K562 (cell line): ENCODE measurements at regions not wholly inside any gene's neighbourhood (a gene's known extent, or its start where the extent isn't known, plus 50 kb on each side); places are given as distances from the start of the nearest gene placed in this dataset.

Experiments used
- ATAC-seq: fragments of 200-7000 bp; cut with Tn5 transposase; 3 replicates; pipeline ENCODE4 v1.9.1; 2020; ENCODE audit warnings: moderate library complexity
- BruUV-seq: library from RNA; stranded (reverse); fragments of 400-500 nt; replicated peaks from 2 replicates; lab custom pipeline; 2021; lab: Mats Ljungman, UMichigan
- CTCF ChIA-PET: fragments of 300-600 bp; formaldehyde crosslinking; extraction: SDS; loops from one replicate; lab custom pipeline; 2021; ENCODE audit warnings: low intra/inter-chr PET ratio; lab: Yijun Ruan, JAX
- POLR2A ChIA-PET: fragments of 300-600, 350-650 bp; sonication (Branson Sonifier 250); formaldehyde crosslinking; extraction: SDS; loops from one replicate; lab custom pipeline; 2021; ENCODE audit warnings: antibody characterized with exemption, inconsistent platforms; lab: Yijun Ruan, JAX
- DNase-seq, 4 experiments: peaks; one replicate each; pipeline versions ENCODE4 v3.0.0 to v3.0.0-alpha.2; 2011 to 2018; ENCODE audit warnings: low spot score in 3 of 4, mixed read lengths in 3 of 4; ENCODE audit errors: extremely low read depth in 1 of 4
- FAIRE-seq: peaks from 2 replicates; lab custom pipeline; 2011; peaks lifted over from hg19 to GRCh38; lab: Jason Lieb, UNC
- H2AFZ ChIP-seq: 2 replicates; pipeline ENCODE4 v1.6.0; 2011; ENCODE audit warnings: low read depth, low read length, control low read depth, inconsistent platforms
- H3K27ac ChIP-seq: fragments of 200-600 bp; 3 replicates; pipeline ENCODE4 v1.8.0; 2011; ENCODE audit warnings: low read depth, mild to moderate bottlenecking, control low read depth, inconsistent platforms, low read length, moderate library complexity, mixed read lengths; ENCODE audit errors: extremely low read depth
- H3K27me3 ChIP-seq, 2 experiments: fragments of 300-600 bp in 1 of 2; 2 replicates in 1 of 2; 3 replicates in 1 of 2; pipeline versions ENCODE4 v1.6.0 to v1.8.0; 2011; ENCODE audit warnings: inconsistent platforms in 2 of 2, low read length in 2 of 2, mild to moderate bottlenecking in 1 of 2, mixed read lengths in 1 of 2, moderate library complexity in 1 of 2; ENCODE audit not compliant: control insufficient read depth in 2 of 2, insufficient read depth in 2 of 2
- H3K36me3 ChIP-seq: fragments of 300-600 bp; 3 replicates; pipeline ENCODE4 v1.8.0; 2011; ENCODE audit warnings: mild to moderate bottlenecking, low read length, inconsistent platforms; ENCODE audit not compliant: control insufficient read depth, insufficient read depth
- H3K4me1 ChIP-seq, 2 experiments: fragments of 200-600 bp in 1 of 2; replicated peaks in 1 of 2; 2 replicates in 1 of 2; 3 replicates in 1 of 2; pipeline versions ENCODE4 v1.5.1 to v1.8.0; 2011; ENCODE audit warnings: inconsistent platforms in 2 of 2, low read length in 2 of 2, mild to moderate bottlenecking in 1 of 2, mixed read lengths in 1 of 2, moderate library complexity in 1 of 2; ENCODE audit not compliant: control insufficient read depth in 2 of 2, insufficient read depth in 2 of 2
- H3K4me2 ChIP-seq: 2 replicates; pipeline ENCODE4 v1.6.1; 2011; ENCODE audit warnings: low read length, control low read depth, inconsistent platforms, mixed read lengths; ENCODE audit not compliant: insufficient read depth
- H3K4me3 ChIP-seq: fragments of 200-600 bp; sonication (generic), shearing (Covaris generic); 2 replicates; pipeline ENCODE4 v1.5.1; 2016; ENCODE audit warnings: control low read depth, inconsistent platforms
- H3K79me2 ChIP-seq: fragments of 200-600 bp; 3 replicates; pipeline ENCODE4 v1.8.0; 2011; ENCODE audit warnings: low read length, inconsistent platforms; ENCODE audit not compliant: control insufficient read depth, insufficient read depth
- H3K9ac ChIP-seq, 2 experiments: 2 replicates each; pipeline versions ENCODE4 v1.6.0 to v1.6.1; 2011; ENCODE audit warnings: low read depth in 2 of 2, low read length in 2 of 2, control low read depth in 1 of 2, inconsistent platforms in 1 of 2, mild to moderate bottlenecking in 1 of 2, mixed read lengths in 1 of 2; ENCODE audit not compliant: insufficient read depth in 1 of 2
- H3K9me1 ChIP-seq: one replicate; pipeline ENCODE4 v1.6.0; 2011; ENCODE audit warnings: inconsistent platforms, mild to moderate bottlenecking, low read length, moderate library complexity; ENCODE audit not compliant: control insufficient read depth, insufficient read depth
- H3K9me3 ChIP-seq: replicated peaks from 2 replicates; pipeline ENCODE4 v1.5.1; 2011; ENCODE audit warnings: low read depth, low read length, inconsistent platforms; ENCODE audit not compliant: control insufficient read depth, insufficient read depth
- H4K20me1 ChIP-seq: replicated peaks from 2 replicates; pipeline ENCODE4 v1.6.1; 2011; ENCODE audit warnings: low read length, inconsistent platforms, mixed read lengths; ENCODE audit not compliant: control insufficient read depth, insufficient read depth
- CBX8 ChIP-seq: fragments of 200-600 bp; sonication (generic); IDR thresholded peaks from 2 replicates; pipeline ENCODE4 v1.6.1; 2012; ENCODE audit warnings: borderline replicate concordance, mixed run types, low read depth, mild to moderate bottlenecking, moderate library complexity, mixed read lengths, low read length, control low read depth, inconsistent platforms; ENCODE audit not compliant: poor library complexity, severe bottlenecking; ENCODE audit errors: extremely low read depth
- CUX1 ChIP-seq: fragments of 200-800 bp; sonication (Bioruptor generic); IDR thresholded peaks from 2 replicates; pipeline ENCODE4 v1.6.1; 2016; ENCODE audit warnings: missing genetic modification characterization, missing compliant biosample characterization
- GATAD2B ChIP-seq: fragments of 450-650 bp; IDR thresholded peaks from 2 replicates; pipeline ENCODE4 v1.6.1; 2017; ENCODE audit warnings: mild to moderate bottlenecking, borderline replicate concordance
- KLF10 ChIP-seq: fragments of 250-450 bp; sonication (Bioruptor Pico); IDR thresholded peaks from 2 replicates; pipeline ENCODE4 v1.6.1; 2021; ENCODE audit warnings: matching md5 sums
- KLF6 ChIP-seq: fragments of 250-450 bp; sonication (Bioruptor Pico); IDR thresholded peaks from 2 replicates; pipeline ENCODE4 v1.4.0; 2020; ENCODE audit warnings: mild to moderate bottlenecking, moderate library complexity, borderline replicate concordance
- MEIS2 ChIP-seq: fragments of 450-650 bp; IDR thresholded peaks from 2 replicates; pipeline ENCODE4 v1.6.1; 2014; ENCODE audit warnings: mild to moderate bottlenecking; ENCODE audit not compliant: partially characterized antibody
- SP2 ChIP-seq: IDR thresholded peaks from 2 replicates; pipeline ENCODE4 v1.6.1; 2011; ENCODE audit warnings: mild to moderate bottlenecking, low read depth, low read length, moderate library complexity; ENCODE audit not compliant: poor library complexity, severe bottlenecking; ENCODE audit errors: extremely low read depth
- TCF7L2 ChIP-seq: fragments of 150-350 bp; IDR thresholded peaks from 2 replicates; pipeline ENCODE4 v1.6.1; 2016; ENCODE audit warnings: low read depth, mild to moderate bottlenecking, low read length, moderate library complexity
- THRAP3 ChIP-seq: fragments of 450-650 bp; IDR thresholded peaks from 2 replicates; pipeline ENCODE4 v1.6.1; 2016; ENCODE audit warnings: mild to moderate bottlenecking, inconsistent platforms, borderline replicate concordance
- XRCC4 ChIP-seq: IDR thresholded peaks from one replicate; pipeline ENCODE4 v1.6.1; 2011; ENCODE audit not compliant: insufficient read depth, insufficient read length; ENCODE audit errors: extremely low read depth
- XRCC5 ChIP-seq: fragments of 200-400 bp; formaldehyde crosslinking; IDR thresholded peaks from 2 replicates; pipeline ENCODE4 v1.6.1; 2017; ENCODE audit warnings: low read depth, mild to moderate bottlenecking, low read length
- ZKSCAN3 ChIP-seq: fragments of 250-450 bp; sonication (Bioruptor Pico); IDR thresholded peaks from 2 replicates; pipeline ENCODE4 v1.4.0; 2020
- ZNF431 ChIP-seq: sonication (generic); formaldehyde crosslinking; IDR thresholded peaks from 2 replicates; pipeline ENCODE4 v1.8.0; 2022; ENCODE audit warnings: mild to moderate bottlenecking, missing genetic modification reagents
- WGBS: fragments of 100-300 bp; shearing (Covaris generic); methylation state at CpG from one replicate; pipeline ENCODE4 v1.1.6; 2016; ENCODE audit warnings: low coverage, mixed read lengths; ENCODE audit not compliant: insufficient coverage; ENCODE audit errors: missing lambda C conversion rate; 5-methylcytosine and 5-hydroxymethylcytosine counted together
- in situ Hi-C: fragments of 300-500 bp; cut with MboI; formaldehyde crosslinking; loops from 4 replicates; pipeline ENCODE4 v1.15.0; 2018; ENCODE audit warnings: inconsistent platforms, mixed read lengths
- intact Hi-C: fragments of 100-400 bp; cut with micrococcal nuclease; formaldehyde crosslinking; loops from 2 replicates; pipeline ENCODE4 v1.14.2; 2022
- TF ChIP-seq, protein P1 (sequence below): fragments of 250-450 bp; sonication (Bioruptor Pico); IDR thresholded peaks from 2 replicates; pipeline ENCODE4 v1.5.0; 2021; ENCODE audit warnings: mild to moderate bottlenecking, borderline replicate concordance

DNA sequence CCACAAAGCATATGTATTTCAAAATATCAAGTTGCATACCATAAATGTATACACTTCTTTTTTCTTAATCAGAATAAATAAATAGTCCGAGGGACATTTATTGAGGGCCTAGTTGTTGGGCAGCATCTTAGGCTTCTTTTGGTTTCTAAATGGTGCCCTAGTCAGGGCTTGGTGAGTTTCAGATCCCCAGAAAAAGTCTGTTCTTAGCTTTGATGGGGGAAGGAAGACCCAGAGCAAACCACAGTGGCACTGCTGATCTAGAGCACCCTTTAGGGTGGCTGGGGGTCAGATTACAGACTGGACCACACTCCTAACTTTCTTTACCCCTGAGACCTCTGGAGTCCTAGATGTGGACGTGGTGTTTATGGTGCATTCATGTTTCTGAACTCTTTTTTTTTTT, 97.8 kb downstream of the C9orf152 start:
- BruUV-seq = no TSS peak
- no peaks in the 10 kb centered on the region for H3K79me2 ChIP-seq
- no peaks in the 10 kb centered on the region; a peak in 2 of 5 replicates for H3K27me3 ChIP-seq
- DNase-seq (no peak), ATAC-seq (no peak), FAIRE-seq (no peak)
- H3K4me1 ChIP-seq = no peaks in the 10 kb centered on the region
- ChIA-PET CTCF (interaction anchor here (0.6 kb wide), 1 partner anchor 53 kb away, joined by 4 read pairs; no protein-coding TSS in a partner anchor), POLR2A (interaction anchor here (0.6 kb wide), 1 partner anchor 85 kb away, joined by 4 read pairs; no protein-coding TSS in a partner anchor)
- H3K36me3 ChIP-seq = no peaks in the 10 kb centered on the region
- H2AFZ ChIP-seq = no peak overlapping the region
- 0% methylated on average over 2 of the region's 2 CpGs for WGBS
- H3K27ac ChIP-seq = no peak overlapping the region
- H3K9me3 ChIP-seq = no peaks in the 10 kb centered on the region
- no peaks in the 10 kb centered on the region for H4K20me1 ChIP-seq
- in situ Hi-C loops (no loop called here), intact Hi-C loops (no loop called here)
- H3K4me3 ChIP-seq = no peak overlapping the region
- H3K4me2 ChIP-seq = no peak overlapping the region
- no peak overlapping the region for H3K9ac ChIP-seq
- no peaks in the 10 kb centered on the region for H3K9me1 ChIP-seq
- TF ChIP-seq CUX1 (CRISPR knock-in tag) (no peak), XRCC4 (no peak), GATAD2B (no peak), THRAP3 (no peak), KLF6 (CRISPR knock-in tag) (no peak), CBX8 (no peak), KLF10 (CRISPR knock-in tag) (no peak), TCF7L2 (no peak), SP2 (no peak), XRCC5 (no peak), ZNF431 (no peak), MEIS2 (no peak), ZKSCAN3 (no peak)
- TF ChIP-seq, protein P1, sequence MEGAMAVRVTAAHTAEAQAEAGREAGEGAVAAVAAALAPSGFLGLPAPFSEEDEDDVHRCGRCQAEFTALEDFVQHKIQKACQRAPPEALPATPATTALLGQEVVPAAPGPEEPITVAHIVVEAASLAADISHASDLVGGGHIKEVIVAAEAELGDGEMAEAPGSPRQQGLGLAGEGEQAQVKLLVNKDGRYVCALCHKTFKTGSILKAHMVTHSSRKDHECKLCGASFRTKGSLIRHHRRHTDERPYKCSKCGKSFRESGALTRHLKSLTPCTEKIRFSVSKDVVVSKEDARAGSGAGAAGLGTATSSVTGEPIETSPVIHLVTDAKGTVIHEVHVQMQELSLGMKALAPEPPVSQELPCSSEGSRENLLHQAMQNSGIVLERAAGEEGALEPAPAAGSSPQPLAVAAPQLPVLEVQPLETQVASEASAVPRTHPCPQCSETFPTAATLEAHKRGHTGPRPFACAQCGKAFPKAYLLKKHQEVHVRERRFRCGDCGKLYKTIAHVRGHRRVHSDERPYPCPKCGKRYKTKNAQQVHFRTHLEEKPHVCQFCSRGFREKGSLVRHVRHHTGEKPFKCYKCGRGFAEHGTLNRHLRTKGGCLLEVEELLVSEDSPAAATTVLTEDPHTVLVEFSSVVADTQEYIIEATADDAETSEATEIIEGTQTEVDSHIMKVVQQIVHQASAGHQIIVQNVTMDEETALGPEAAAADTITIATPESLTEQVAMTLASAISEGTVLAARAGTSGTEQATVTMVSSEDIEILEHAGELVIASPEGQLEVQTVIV = no peak
